ENCODE measurements at regions not wholly inside any gene's neighbourhood (a gene's known extent, or its start where the extent isn't known, plus 50 kb on each side); places are given as distances from the start of the nearest gene placed in this dataset.

DNA sequence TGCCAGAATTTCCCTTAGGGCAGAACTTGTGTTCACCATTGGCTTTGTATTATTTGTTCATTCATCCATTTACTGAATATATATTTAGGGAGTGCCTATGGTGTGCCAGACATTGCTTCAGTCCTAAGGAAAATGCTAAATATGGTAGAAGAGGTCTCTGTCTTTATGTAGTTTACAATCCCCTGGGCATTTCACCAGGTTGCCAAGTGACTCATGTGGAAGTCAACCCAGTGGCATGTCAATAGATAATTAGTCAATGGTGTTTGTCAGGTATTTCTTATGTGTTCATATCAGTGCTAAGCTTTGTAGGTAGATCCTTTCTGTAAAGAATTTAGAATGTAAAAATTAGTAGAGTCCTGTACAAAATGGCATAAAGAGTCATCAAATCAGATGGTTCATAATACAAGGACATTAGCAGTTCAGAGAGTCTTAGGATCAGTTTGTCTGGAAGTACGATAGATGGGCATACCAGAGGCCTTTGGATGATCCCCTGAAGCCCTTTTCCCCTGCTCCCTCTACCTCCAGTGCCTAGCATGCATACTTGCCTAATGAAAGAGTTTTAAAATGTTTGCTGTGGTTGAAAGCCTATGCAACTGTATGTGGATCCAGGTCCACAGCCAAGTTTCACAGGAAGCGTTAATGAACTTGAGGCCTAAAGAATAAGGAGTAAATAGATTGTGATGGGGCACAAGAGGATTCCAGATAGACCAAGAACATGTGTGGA lies 58.5 kb upstream of the SESN3 start:
- TF ChIP-seq, protein P1, sequence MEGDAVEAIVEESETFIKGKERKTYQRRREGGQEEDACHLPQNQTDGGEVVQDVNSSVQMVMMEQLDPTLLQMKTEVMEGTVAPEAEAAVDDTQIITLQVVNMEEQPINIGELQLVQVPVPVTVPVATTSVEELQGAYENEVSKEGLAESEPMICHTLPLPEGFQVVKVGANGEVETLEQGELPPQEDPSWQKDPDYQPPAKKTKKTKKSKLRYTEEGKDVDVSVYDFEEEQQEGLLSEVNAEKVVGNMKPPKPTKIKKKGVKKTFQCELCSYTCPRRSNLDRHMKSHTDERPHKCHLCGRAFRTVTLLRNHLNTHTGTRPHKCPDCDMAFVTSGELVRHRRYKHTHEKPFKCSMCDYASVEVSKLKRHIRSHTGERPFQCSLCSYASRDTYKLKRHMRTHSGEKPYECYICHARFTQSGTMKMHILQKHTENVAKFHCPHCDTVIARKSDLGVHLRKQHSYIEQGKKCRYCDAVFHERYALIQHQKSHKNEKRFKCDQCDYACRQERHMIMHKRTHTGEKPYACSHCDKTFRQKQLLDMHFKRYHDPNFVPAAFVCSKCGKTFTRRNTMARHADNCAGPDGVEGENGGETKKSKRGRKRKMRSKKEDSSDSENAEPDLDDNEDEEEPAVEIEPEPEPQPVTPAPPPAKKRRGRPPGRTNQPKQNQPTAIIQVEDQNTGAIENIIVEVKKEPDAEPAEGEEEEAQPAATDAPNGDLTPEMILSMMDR (IDR thresholded peaks at IDR 0.05; ENCODE audit: control insufficient read depth, extremely low read depth, insufficient read depth), result no peak
- DNase-seq (ENCODE audit: low read depth), result no peak
- no peak overlapping the region for H3K4me3 ChIP-seq (ENCODE audit: low read depth, low read length)

- H3K4me3 ChIP-seq (ENCODE audit: low read depth, low read length), result no peak overlapping the region
- no peak for DNase-seq (ENCODE audit: low read depth)
- TF ChIP-seq, protein P1 (IDR thresholded peaks at IDR 0.05; ENCODE audit: control insufficient read depth, extremely low read depth, insufficient read depth), result no peak
Measured at GRCh38 chr11:95284057-95285052, 53.4 kb upstream of the SESN3 start.

- no peak for DNase-seq (ENCODE audit: low read depth)
- no peak overlapping the region for H3K4me3 ChIP-seq (ENCODE audit: low read depth, low read length)
- TF ChIP-seq, protein P1 (IDR thresholded peaks at IDR 0.05; ENCODE audit: control insufficient read depth, extremely low read depth, insufficient read depth), result no peak
Measured at GRCh38 chr11:95283650-95284049, 52.6 kb upstream of the SESN3 start.

- no peak for DNase-seq (ENCODE audit: low read depth)
- TF ChIP-seq, protein P1 (IDR thresholded peaks at IDR 0.05; ENCODE audit: control insufficient read depth, extremely low read depth, insufficient read depth), result no peak
- no peak overlapping the region for H3K4me3 ChIP-seq (ENCODE audit: low read depth, low read length)
Measured at GRCh38 chr11:95283146-95283545, 52.1 kb upstream of the SESN3 start.

- DNase-seq (ENCODE audit: low read depth), result no peak
- TF ChIP-seq, protein P1 (IDR thresholded peaks at IDR 0.05; ENCODE audit: control insufficient read depth, extremely low read depth, insufficient read depth), result no peak
- no peak overlapping the region for H3K4me3 ChIP-seq (ENCODE audit: low read depth, low read length)
Measured at GRCh38 chr11:95282291-95282751, 51.3 kb upstream of the SESN3 start.

All from LNCaP clone FGC (cell line).